ENCODE measurements at regions not wholly inside any gene's neighbourhood (a gene's known extent, or its start where the extent isn't known, plus 50 kb on each side); places are given as distances from the start of the nearest gene placed in this dataset.
"Not testable (repeated sequence)": the region's sequence is repeated elsewhere in the genome, so short reads cannot be mapped to it uniquely, and the experiment has no call there.

DNA sequence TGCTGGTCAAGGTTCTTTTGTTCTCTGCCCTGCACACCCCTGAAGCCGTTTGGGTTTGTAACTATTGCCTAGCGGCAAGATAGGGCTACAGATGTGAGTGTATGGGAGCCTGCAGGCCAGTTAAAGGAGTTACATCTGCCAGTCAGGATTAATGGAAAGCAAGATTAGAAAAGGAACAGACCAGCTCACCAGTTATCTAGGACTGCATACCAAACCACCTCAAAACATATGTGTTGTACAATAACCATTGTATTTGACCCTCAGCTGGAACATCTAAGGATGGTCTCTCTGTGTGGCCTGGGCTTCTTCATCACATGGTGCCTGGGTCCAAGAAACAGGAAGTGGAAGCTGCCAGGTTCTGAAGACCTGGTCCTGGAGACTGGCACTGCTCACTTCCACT lies 52.5 kb upstream of the FBXO28 start:
- DNase-seq = no peak

DNA sequence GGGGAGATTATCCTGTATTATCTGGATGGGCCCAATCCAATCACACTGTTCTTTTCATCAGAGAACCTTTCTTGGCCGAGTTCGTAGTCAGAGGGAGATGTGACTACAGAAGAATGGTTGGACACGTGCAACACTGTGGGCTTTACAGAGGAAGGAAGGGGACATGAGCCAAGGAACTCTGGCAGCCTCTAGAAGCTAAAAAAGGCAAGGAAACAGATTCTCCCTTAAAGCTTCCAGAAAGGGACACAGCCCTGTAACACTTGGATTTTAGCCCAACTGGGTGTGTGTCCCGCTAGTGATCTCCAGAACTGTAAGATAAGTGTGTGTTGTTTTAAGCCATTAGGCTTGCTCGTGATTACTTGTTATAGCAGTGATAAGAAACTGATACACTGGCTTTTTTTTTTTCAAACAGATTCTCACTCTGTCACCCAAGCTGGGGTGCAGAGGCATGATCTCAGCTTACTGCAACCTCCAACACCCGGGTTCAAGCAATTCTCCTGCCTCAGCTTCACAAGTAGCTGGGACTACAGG lies 53.9 kb upstream of the FBXO28 start:
- DNase-seq = no peak

DNA sequence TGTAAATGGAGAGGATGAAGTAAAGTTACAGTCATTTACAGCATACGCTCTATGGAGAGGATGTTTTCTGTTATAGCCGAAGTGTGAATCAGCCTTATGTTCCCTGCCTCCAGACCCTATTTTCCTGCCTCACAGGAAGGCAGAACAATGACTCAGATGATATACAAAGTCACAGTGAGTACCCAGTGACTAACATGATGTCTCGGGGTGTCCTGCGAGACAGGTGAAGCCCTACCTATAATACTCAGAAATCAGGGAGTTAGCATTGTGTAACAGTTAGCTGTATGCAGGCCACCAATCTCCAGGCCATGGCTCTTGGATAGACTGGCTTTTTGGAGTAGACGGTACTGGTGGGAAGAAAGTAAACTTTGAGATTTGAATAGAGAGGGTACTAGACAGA lies 55.6 kb upstream of the FBXO28 start:
- no peak for DNase-seq

DNA sequence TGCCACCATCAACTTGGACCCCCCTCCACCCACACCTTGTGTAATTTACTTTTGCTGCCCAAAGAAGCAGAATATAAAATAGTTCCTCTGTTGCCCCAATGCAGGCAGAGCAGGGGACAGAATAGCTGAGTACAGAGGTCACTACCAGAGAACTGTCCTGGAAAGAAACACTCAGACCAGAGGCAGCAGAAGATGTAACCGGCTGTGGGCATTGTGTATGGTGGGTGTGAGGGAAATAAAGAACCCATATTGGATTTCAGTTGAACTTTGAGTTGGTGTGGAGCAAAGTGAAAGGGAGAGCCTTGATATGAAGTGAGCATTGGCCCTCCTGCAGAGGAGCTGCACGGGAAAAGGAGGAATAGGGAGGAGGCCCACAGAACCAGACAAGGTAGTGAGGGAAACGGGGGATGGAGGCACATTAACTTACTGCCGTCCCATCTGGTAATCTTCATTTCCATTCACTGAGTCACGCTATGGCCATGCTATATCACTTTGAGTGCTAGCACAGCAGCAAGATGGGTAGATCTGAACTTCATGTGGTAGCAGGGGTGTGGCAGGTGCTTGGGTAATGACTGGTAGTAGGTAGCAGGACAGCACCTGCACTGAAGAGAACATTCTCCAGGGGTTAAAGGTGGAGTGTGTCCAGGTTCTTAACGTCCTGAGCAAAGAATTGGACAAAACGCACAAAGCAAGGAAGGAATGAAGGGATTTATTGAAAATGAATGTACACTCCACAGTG lies 56.3 kb upstream of the FBXO28 start:
- DNase-seq = no peak

DNA sequence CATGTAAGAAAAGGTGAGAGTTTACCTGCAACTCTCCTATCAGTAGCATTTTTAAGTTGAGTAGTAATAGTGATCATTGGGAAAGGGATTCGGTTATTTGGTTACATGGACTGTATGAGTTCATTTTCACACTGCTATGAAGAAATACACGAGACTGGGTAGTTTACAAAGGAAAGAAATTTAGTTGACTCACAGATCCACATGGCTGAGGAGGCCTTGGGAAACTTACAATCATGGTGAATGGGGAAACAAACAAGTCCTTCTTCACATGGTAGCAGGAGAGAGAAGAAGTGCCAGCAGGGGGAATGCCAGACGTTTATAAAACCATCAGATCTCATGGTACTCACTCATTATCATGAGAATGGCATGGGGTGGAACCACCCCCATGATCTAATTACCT lies 59.3 kb upstream of the FBXO28 start:
- DNase-seq = no peak

DNA sequence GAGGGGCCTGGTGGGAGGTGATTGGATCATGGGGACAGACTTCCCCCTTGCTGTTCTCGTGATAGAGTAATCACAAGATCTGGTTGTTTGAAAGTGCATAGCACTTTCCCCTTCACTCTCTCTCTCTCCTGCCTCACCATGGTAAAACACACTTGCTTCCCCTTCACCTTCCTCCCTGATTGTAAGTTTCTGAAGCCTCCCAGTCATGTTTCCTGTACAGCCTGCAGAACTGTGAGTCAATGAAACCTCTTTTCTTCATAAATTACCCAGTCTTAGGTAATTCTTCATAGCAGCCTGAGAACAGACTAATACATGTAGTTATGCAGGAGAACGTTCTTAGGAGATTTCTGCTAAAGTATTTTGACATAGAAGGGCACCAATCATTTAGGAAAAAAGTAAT lies 59.9 kb upstream of the FBXO28 start:
- DNase-seq = no peak

DNA sequence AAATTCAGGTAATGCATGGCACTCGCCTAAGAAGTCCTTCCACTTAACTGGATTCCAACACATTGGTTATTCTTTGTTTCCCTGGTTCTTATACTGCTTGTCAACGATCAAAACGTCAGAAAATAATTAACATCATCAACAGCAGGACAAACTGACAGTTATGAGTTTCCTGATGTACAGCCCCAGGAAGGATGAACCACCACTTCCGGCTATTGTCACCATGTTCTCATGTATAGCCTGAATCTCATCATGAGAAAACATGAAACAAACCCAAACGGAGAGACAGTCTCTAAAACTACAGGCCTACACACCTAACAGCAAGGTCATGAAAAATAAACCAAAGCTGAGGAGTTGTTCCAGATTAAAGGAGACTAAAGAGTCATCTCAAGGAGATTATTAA lies 60.5 kb upstream of the FBXO28 start:
- no peak for DNase-seq

DNA sequence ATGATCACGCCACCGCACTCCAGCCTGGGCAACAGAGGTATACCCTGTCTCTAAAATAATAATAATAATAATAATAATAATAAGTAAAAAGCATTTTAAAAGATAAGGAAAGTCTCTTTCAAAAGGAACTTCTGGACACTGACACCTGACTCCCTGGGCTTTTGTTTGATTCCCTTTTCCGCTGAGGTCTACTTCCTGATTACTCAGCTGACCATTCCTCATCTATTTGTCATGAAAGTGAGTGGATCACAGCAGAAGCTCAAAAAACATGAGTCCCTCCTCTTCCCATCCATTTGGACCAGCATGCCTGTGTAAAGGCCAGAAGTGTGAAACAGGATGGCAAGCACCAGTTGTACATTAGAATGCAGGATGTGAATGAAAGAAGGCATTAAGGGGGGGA lies 61.1 kb upstream of the FBXO28 start:
- DNase-seq = no peak

DNA sequence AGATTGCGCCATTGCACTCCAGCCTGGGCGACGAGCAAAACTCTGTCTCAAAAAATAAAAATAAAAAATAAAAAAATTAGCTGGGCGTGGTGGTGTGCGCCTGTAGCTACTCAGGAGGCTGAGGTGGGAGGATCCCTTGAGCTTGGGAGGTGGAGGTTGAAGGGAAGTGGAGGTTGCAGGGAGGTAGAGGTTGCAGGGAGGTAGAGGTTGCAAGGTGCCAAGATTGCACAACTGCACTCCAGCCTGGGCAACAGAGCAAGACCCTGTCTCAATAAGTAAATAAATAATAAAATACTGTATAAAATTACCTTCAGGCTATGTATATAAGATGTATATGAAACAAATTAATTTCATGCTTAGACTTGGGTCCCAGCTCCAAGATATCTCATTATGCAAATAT lies 62.1 kb upstream of the FBXO28 start:
- DNase-seq = not testable (repeated sequence)

DNA sequence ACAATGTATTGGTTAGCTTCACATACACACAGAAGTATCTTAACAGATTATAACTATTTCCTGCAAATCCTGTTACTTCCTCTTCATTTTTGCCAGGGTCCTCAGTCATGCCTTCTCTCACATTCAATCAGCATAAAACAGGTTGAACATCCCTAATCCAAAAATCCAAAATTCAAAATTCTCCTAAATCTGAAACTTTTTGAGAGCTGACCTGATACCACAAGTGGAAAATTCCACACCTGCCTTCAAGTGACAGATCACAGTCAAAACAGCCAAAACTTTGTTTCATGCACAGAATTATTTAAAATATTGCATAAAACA lies 62.9 kb upstream of the FBXO28 start:
- DNase-seq = no peak

DNA sequence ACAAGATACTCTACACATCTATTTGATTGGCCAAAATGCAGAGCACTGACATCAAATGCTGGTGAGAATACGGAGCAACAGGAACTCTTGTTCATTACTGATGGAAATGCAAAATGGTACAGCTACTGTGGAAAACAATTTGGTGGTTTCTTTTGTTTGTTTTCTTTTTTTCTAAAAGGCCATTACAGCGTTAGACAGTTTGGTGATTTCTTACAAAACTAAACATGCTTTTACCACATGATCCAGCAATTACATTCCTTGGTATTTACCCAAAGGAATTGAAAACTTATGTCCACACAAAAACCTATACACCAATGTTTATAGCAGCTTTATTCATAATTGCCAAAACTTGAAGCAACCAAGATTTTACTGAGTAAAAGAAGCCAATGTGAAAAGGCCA lies 66.4 kb upstream of the FBXO28 start:
- no peak for DNase-seq

DNA sequence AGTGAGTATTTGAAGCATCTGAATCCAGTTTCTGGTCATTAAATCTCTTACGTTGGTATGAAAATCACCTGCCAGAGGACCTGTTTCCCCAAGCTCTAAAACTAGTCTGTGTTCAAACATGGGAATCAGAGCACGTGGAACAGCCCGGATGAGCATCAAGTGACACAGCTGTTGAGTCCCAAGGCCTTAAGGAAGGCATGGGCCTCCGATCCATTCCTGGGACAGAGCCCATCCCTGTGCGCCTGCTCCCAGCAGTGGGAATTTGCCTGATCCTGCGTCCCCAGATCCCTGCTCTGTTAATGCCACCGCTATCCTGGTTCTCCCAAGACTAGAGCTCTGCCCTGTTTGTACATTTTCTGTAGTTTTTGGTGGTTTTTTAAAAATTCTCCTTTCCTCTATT lies 68.4 kb upstream of the FBXO28 start:
- no peak for DNase-seq

DNA sequence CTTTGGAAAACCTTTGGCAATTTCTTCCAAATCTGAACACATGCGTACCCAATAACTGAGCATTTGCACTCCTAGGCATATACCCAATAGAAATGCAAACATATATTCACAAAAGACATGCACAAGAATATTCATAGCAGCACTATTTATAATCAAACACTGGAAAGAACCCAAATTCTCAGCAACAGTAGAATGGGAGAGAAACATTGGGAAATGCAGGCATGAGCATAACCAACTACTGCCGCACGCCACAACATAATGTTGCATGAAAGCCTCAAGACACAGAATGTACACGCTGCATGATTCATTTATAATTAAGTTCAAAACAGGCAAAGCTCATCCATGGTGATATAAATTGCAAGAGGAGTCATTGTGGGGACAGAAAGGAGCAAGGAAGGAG lies 69.5 kb upstream of the FBXO28 start:
- DNase-seq = no peak

DNA sequence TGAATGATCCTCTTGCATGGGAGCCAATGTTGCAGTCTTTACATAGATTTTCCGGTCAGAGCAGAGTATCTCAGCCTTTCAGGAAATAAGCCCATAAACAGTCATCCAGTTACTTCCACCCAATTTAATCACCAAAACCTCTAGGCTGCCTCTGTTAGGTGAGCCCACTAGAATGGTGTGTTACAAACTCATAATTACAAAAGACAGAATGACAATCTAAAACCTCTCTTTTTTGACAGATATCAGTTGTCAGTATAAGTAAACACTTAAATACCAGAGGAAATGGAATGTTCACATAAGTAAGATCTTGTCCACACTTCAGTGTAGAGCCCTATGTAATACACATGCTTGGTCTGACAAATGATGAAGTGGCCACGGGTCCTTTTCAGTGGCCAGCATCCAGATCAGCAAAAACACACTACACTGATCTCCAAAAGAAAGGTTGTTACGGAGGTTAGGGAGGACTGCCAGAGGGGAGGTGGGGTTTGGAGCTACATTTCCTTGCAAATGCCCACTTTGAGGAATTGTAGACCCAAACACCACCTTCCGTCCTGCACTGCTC lies 71.3 kb upstream of the FBXO28 start:
- no peak for DNase-seq

DNA sequence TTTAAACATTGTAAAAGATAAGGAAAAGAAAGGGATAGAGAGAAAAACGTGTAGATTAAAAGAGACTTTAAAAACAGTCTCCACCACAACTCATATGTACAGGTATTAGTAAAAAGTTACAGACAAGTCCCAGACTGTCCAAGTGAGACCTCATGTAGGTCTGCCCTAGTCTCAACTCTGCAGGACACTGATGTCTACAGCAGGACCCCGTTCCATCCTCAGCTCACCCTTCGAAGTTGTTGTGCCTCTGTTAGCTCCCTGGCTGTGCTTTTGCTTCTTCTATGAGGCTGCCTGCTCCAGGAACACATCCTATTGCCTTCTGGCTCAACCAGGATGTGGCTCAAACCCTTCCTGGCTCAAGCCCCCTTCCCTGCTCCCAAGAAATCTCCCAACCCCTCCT lies 72.9 kb upstream of the FBXO28 start:
- DNase-seq = no peak

DNA sequence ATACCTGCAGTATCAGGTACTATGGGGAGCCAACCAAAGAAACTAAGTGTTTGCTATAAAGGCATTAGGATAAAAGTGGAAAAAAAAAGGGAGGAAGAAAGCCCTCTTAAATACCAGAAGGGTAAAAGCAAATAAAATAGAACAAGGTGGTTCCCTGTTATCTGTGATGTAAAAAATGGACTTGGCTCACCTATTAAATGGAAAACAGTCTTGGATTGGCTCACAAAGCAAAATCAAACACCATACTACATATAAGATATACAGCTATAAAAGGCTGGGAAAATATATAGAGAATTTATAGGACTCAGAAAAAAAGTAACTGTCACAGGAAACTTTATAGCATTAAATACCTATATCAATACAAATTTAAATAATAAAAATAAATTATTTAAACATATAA lies 73.5 kb upstream of the FBXO28 start:
- DNase-seq = not testable (repeated sequence)

DNA sequence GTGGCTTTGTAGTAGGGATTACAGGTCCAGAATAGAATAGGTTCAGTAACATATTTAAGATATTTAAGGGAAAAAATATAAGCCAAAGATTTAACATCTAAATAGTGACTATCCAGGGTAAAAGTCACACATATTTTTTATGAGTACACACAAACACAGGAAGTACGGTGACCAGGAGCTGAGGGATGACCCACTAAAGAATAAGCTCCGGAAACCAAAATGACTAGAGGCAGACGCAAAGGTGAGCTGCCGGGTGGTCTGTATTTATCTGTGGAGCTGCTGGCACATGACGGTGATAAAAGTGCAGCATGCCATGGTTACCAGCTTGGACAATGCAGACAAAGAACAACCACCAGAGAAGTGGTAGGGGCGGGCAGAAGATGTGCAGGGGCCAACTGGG lies 73.9 kb upstream of the FBXO28 start:
- DNase-seq = not testable (repeated sequence)

DNA sequence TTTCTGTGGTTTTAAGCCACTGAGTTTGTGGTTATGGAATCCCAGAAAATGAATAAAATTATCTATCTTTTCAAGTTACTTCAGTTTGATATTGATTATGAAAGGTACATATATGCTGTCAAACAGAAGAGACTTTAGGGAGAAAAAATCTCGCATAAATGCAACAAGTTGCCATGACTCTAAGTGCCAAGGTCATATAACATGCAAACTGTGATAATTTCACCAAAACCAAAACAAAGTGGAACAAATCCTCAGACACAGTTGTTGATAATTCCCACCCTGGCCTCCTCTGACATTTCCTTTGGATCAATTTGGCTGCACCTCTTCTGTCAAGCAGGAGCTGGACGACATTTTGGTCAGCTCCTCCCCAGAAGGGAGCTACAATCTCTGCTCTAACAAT lies 75.1 kb upstream of the FBXO28 start:
- DNase-seq = not testable (repeated sequence)

DNA sequence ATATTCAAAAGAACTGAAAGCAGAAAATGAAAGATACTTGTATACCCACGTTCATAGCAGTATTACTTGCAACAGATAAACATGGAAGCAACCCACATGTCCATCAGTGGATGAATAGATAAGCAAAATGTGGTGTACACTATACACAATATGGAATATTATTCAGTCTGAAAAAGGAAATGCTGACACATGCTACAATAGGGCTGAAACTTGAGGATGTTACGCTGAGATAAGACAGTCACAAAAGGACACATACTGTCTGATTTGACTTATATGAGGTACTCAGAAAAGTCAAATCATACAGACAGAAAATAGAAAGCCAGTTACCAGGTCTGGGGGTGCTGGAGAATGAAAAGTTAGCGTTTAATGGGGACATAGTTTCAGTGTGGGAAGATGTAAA lies 76.5 kb upstream of the FBXO28 start:
- not testable (repeated sequence) for DNase-seq

DNA sequence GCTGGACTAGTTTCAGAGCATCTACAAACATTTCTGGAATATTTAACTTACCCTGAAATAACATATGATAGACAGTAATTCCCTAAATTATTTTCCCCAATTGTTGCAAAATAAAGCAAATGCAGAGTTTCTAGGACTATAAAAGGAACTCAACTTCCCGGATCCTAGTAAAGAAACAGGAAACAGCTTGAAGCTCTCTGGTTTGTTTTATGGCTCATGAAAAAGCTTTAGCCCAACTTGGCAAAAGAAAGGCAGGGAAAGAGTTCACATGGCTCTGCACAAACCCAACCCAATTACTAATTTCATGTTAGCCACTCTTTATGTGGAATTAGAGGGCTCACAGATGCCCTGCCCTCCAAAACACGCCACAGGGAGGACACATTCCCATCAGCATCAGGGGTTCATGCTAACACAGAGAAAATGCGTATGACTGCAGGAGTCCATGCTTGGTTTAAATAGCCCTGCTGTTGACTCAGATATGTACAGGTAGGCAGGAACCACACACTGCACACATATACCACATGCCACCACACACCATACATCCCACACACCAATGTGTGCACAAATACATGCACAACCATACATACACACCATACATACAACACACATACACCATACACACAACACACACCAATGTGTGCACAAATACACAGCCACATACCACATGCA lies 81.2 kb upstream of the FBXO28 start:
- not testable (repeated sequence) for DNase-seq

DNA sequence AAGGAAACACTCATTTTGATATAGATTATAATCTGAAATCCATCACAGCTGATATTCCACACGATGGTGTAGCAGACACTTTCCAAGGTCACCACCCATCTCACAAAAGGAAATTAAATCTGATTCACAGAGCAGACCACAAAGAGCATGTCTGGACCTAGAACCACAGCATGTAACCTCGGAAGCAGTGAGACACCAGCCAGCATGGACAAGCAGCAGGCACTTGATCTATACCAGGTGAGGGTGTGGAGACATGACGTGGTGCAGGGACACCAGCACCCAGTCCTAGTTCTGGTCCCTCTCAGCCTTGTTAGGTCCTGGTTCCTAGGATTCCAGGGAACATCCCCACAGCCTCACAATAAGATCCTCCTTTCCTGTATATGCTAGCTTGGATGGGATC lies 81.9 kb upstream of the FBXO28 start:
- DNase-seq = not testable (repeated sequence)

DNA sequence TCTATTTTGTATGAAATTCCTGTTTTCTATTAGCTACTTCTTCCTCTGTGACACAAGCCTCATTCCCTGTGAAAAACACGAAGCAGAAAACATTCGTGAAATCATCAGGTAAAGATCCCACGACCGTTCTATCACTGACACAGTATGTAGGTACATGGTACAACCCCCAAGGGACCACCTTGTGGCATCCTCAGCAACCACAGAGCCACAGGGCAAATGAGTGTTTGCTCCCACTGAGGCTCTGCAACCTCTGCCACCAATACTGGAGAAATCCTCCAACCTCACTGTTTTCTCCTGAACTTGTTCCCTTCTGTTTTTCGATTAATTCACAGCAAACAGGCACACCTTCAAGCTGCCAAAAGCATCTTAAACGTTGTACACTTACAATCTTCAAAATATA lies 83.7 kb upstream of the FBXO28 start:
- not testable (repeated sequence) for DNase-seq

DNA sequence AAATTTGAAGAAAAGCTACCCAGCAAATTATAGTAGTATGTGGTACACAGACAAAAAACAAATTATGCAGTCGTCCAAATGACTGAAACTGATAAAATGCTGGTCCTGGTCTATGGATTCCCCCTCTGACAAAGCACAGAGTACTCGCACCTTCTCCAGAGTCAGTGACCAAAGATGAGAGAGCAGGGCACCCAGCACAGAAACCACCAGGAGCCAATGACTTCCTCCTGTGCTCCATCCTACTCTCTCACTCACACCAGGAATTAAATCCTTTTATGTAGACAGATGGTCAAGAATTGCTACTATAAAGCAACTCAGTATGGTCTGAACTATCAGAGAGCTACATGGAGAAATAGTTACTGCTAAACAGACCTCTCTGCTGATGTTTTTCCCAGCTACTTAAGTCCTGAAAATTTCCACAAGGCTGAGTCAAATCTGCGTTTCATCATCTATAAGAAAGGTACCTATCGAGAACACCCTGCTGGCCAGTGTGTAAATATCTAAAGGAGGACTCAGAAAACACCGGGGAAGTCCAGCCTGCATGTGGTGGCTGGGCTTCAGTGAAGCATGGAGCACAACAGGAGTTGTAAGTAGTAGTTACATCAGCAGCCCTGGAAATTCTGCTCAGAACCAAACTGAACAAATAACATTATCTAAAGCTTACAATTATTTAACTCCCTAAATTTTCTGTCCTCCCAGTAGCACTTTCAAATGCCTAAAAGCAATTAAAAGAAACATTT lies 84.5 kb upstream of the FBXO28 start:
- not testable (repeated sequence) for DNase-seq

DNA sequence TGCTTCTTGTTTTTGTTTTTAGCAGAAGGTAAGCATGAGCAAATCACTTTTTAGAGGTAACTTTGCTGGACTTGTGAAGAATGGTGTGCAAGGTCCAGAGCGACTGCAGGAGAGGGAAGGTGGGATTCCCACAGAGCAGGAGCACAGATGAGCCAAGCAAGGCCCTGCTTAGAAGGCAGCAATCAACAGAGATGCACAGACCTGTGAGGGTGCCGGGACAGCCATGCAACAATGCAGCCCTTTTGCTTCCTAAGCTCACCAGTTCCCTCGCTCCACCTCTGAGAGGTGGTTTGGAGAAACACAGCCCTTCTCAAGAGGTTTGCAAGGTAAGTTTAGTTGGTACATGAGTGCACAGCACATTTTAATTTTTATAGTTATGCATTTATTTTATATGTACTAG lies 85.1 kb upstream of the FBXO28 start:
- not testable (repeated sequence) for DNase-seq

Measured in stimulated activated naive CD4-positive, alpha-beta T cell treated with Interleukin-2 at 50 U/mL for 16 hours (primary cell).